ENCODE measurements at regions not wholly inside any gene's neighbourhood (a gene's known extent, or its start where the extent isn't known, plus 50 kb on each side); places are given as distances from the start of the nearest gene placed in this dataset.

DNA sequence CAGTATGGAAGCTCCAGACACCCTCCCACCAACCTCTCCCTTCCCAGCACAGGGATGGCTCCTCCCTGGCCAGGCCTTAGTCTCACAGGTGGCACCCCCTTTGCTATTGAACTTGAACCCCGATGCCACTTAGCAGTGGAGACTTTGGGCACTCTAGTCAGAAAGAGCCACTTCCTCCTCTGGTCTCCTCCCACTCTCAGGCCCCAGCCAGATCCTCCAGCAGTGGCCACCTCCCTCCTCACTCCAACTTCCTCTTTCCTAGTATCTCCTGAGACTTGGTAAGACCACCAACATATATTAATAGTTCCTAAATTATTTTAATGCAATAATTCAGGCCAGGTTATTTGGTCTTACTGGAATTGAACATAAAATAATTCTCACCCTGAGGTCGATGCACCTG is 437.2 kb upstream of the ID2 start:
- WGBS, 2 donors, result 91 to 94% methylated on average over 2 of the region's 2 CpGs
- no peak overlapping the region for H3K4me3 ChIP-seq (replicated peaks in 1 of 3)
- TF ChIP-seq POLR2A (IDR thresholded peaks at IDR 0.05) (no peak), CTCF (IDR thresholded peaks at IDR 0.05) (no peak)
- no peaks in the 10 kb centered on the region for H3K27me3 ChIP-seq
- DNase-seq, result no peak
- H3K4me1 ChIP-seq, result no peaks in the 10 kb centered on the region
- intact Hi-C loops (cut with DNase I), result no loop called here
- H3K27ac ChIP-seq, result no peak overlapping the region
- H3K36me3 ChIP-seq, result no peaks in the 10 kb centered on the region
- H3K9me3 ChIP-seq, result no peaks in the 10 kb centered on the region

- no peaks in the 10 kb centered on the region for H3K4me1 ChIP-seq
- no peaks in the 10 kb centered on the region for H3K9me3 ChIP-seq
- intact Hi-C loops (cut with DNase I), result no loop called here
- no peaks in the 10 kb centered on the region for H3K27me3 ChIP-seq
- H3K4me3 ChIP-seq (replicated peaks in 1 of 3), result no peak overlapping the region
- TF ChIP-seq CTCF (IDR thresholded peaks at IDR 0.05) (no peak), POLR2A (IDR thresholded peaks at IDR 0.05) (no peak)
- DNase-seq, result no peak
- H3K27ac ChIP-seq, result no peak overlapping the region
- WGBS, 2 donors, result 99 to 100% methylated on average over 3 of the region's 3 CpGs
- H3K36me3 ChIP-seq, result no peaks in the 10 kb centered on the region
Observed at GRCh38 chr2:8246137-8246536, 435.7 kb upstream of the ID2 start.

DNA sequence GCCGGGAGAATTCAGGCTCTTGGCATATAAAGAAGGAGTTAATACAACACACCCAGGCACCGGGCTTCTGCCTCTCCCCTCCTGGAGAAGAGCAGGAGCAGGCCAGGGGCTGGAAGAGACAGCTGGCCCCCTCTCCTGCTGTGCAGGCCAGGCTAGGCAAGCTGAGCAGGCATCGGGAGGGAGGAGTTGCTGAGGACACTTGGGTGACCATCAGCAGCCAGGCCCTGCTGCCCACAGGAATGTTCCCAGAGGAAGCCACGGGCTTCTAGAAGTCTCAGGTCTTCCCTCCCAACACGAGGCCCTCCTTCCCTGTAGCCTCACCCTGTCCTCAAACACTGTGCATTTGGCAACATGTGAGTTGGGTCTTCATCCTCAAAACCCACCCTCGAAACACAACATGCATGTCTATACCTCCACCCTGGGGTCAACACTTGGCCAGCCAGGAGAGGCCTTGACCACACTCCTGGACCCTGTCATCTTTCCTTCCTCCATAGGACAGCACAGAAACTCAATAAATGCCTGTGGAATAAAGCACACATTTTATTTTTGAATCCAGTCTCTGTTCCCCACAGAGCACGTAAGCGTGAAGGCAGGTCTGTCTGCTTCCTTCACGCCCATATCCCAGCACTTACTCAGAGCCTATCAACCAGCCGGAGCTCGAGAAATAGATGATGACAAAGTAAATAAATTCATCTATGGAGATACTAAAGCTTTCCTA is 433.8 kb upstream of the ID2 start:
- TF ChIP-seq CTCF (IDR thresholded peaks at IDR 0.05) (no peak), POLR2A (IDR thresholded peaks at IDR 0.05) (no peak)
- no peak for DNase-seq
- H3K4me1 ChIP-seq, result no peaks in the 10 kb centered on the region
- peak overlapping the region in 1 of 3 donors; percentile 11 for H3K27ac ChIP-seq
- H3K4me3 ChIP-seq (replicated peaks in 1 of 3), result no peak overlapping the region
- no peaks in the 10 kb centered on the region for H3K27me3 ChIP-seq
- H3K36me3 ChIP-seq, result no peaks in the 10 kb centered on the region
- no peaks in the 10 kb centered on the region for H3K9me3 ChIP-seq
- intact Hi-C loops (cut with DNase I), result no loop called here
- WGBS, 2 donors, result 67 to 70% methylated on average over 10 to 11 of the region's 11 CpGs

GRCh38 chr2:8248623-8248957 is 433.3 kb upstream of the ID2 start:
- 81 to 88% methylated on average over 2 of the region's 2 CpGs for WGBS, 2 donors
- no peaks in the 10 kb centered on the region for H3K9me3 ChIP-seq

More at GRCh38 chr2:8248623-8248957, 433.3 kb upstream of the ID2 start:
- intact Hi-C loops (cut with DNase I), result no loop called here
- TF ChIP-seq CTCF (IDR thresholded peaks at IDR 0.05), result no peak
- TF ChIP-seq POLR2A (IDR thresholded peaks at IDR 0.05), result no peak
- H3K27me3 ChIP-seq, result no peaks in the 10 kb centered on the region
- no peaks in the 10 kb centered on the region for H3K4me1 ChIP-seq
- no peaks in the 10 kb centered on the region for H3K36me3 ChIP-seq
- no peak for DNase-seq
- H3K4me3 ChIP-seq (replicated peaks in 1 of 3), result no peak overlapping the region
- peak overlapping the region in 1 of 3 donors; percentile 24 for H3K27ac ChIP-seq
